Smooth muscle cell (in vitro differentiated cells): ENCODE measurements at regions not wholly inside any gene's neighbourhood (a gene's known extent, or its start where the extent isn't known, plus 50 kb on each side); places are given as distances from the start of the nearest gene placed in this dataset.

Source experiments
- DNase-seq: peaks from one replicate; lab custom pipeline; 2025; ENCODE audit not compliant: unreplicated experiment; lab: John Stamatoyannopoulos, UW
- H2AFZ ChIP-seq: fragments of 200-600 bp; sonication (generic); 2 replicates; pipeline ENCODE4 v1.6.0; 2016; ENCODE audit warnings: antibody characterized with exemption, low read depth, mild to moderate bottlenecking
- H3F3A ChIP-seq: fragments of 200-600 bp; sonication (generic); 2 replicates; pipeline ENCODE4 v1.6.0; 2017; ENCODE audit warnings: antibody characterized with exemption, low read depth
- H3K27ac ChIP-seq: fragments of 200-600 bp; sonication (generic); 2 replicates; pipeline ENCODE4 v1.5.1; 2016; ENCODE audit warnings: low read depth, mild to moderate bottlenecking
- H3K27me3 ChIP-seq: fragments of 200-600 bp; sonication (generic); 2 replicates; pipeline ENCODE4 v1.6.1; 2016; ENCODE audit warnings: low read depth, mild to moderate bottlenecking
- H3K36me3 ChIP-seq: fragments of 200-600 bp; sonication (generic); 2 replicates; pipeline ENCODE4 v1.5.1; 2016; ENCODE audit warnings: low read depth
- H3K4me1 ChIP-seq: fragments of 200-600 bp; sonication (generic); 2 replicates; pipeline ENCODE4 v1.5.1; 2016; ENCODE audit warnings: low read depth
- H3K4me2 ChIP-seq: fragments of 200-600 bp; sonication (generic); 2 replicates; pipeline ENCODE4 v1.6.0; 2016; ENCODE audit warnings: mild to moderate bottlenecking
- H3K4me3 ChIP-seq: fragments of 200-600 bp; sonication (generic); 2 replicates; pipeline ENCODE4 v1.5.1; 2016; ENCODE audit warnings: mild to moderate bottlenecking
- H3K79me2 ChIP-seq: fragments of 200-600 bp; sonication (generic); 2 replicates; pipeline ENCODE4 v1.6.0; 2016; ENCODE audit warnings: low read depth, mild to moderate bottlenecking
- H3K9ac ChIP-seq: fragments of 200-600 bp; sonication (generic); 2 replicates; pipeline ENCODE4 v1.6.0; 2016; ENCODE audit warnings: low read depth
- H3K9me3 ChIP-seq: fragments of 200-600 bp; sonication (generic); replicated peaks from 2 replicates; pipeline ENCODE4 v1.5.1; 2016; ENCODE audit warnings: low read depth
- H4K20me1 ChIP-seq: fragments of 200-600 bp; sonication (generic); 2 replicates; pipeline ENCODE4 v1.6.0; 2016; ENCODE audit warnings: low read depth
- CTCF ChIP-seq: fragments of 200-600 bp; sonication (generic); IDR thresholded peaks from 2 replicates; pipeline ENCODE4 v1.5.1; 2017; ENCODE audit warnings: borderline replicate concordance, mild to moderate bottlenecking, antibody characterized with exemption; ENCODE audit not compliant: insufficient read depth, poor library complexity, severe bottlenecking
- WGBS: methylation state at CpG from one replicate; pipeline ENCODE4 v1.1.7; 2016; ENCODE audit warnings: low lambda C conversion rate; 5-methylcytosine and 5-hydroxymethylcytosine counted together

GRCh38 chr12:41731061-41731460, 413.6 kb downstream of the GXYLT1 start:
- H3F3A ChIP-seq: no peaks in the 10 kb centered on the region
- H3K9ac ChIP-seq: no peak overlapping the region
- TF ChIP-seq CTCF: no peak
- H3K27me3 ChIP-seq: no peaks in the 10 kb centered on the region
- no peaks in the 10 kb centered on the region for H3K36me3 ChIP-seq
- no peaks in the 10 kb centered on the region for H3K9me3 ChIP-seq
- WGBS: 87% methylated on average over 2 of the region's 2 CpGs
- no peak overlapping the region for H3K4me2 ChIP-seq
- no peaks in the 10 kb centered on the region for H4K20me1 ChIP-seq
- no peak overlapping the region for H3K27ac ChIP-seq
- H3K79me2 ChIP-seq: no peaks in the 10 kb centered on the region
- no peak for DNase-seq
- no peak overlapping the region for H3K4me3 ChIP-seq
- peaks cover 10% of the 10 kb centered on the region for H3K4me1 ChIP-seq
- H2AFZ ChIP-seq: peak overlapping the region; percentile 8

GRCh38 chr12:41724216-41724615, 420.5 kb downstream of the GXYLT1 start:
- 82% methylated on average over 2 of the region's 2 CpGs for WGBS
- Histone ChIP-seq H2AFZ (no peak overlapping the region), H3F3A (no peaks in the 10 kb centered on the region), H3K9ac (no peak overlapping the region), H3K4me2 (no peak overlapping the region), H3K36me3 (no peaks in the 10 kb centered on the region), H3K27me3 (no peaks in the 10 kb centered on the region), H3K4me1 (peaks cover 4% of the 10 kb centered on the region), H3K79me2 (no peaks in the 10 kb centered on the region), H3K9me3 (no peaks in the 10 kb centered on the region), H3K27ac (no peak overlapping the region), H3K4me3 (no peak overlapping the region), H4K20me1 (no peaks in the 10 kb centered on the region)
- no peak for TF ChIP-seq CTCF
- no peak for DNase-seq

- Histone ChIP-seq H3K4me3 (no peak overlapping the region), H3K9me3 (no peaks in the 10 kb centered on the region), H3K27me3 (no peaks in the 10 kb centered on the region), H4K20me1 (no peaks in the 10 kb centered on the region), H3K79me2 (no peaks in the 10 kb centered on the region), H3K4me2 (no peak overlapping the region), H3K27ac (no peak overlapping the region), H2AFZ (no peak overlapping the region), H3K9ac (no peak overlapping the region), H3K36me3 (no peaks in the 10 kb centered on the region), H3F3A (no peaks in the 10 kb centered on the region), H3K4me1 (no peaks in the 10 kb centered on the region)
- no peak for TF ChIP-seq CTCF
- no peak for DNase-seq
- WGBS: 88% methylated on average over 3 of the region's 3 CpGs
Observed at GRCh38 chr12:41719214-41719613, 425.5 kb downstream of the GXYLT1 start.

DNA sequence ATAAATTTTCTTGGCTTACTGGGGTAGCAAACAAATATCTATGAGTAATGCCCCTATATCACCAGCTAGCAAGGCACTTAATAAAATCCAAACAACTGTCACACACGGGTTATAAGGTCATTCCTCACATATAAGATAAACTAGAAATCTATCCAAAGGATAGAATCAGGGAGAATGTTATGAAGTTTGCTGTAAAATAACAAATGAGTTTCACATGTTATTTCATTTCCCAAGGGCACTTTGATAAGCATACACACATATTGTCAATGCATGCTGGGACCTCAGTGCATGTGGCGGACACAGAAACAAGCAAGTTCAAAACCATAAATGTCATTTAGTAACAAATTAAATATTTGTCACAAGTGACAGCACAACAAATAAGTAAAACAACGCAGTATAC, 429.4 kb downstream of the GXYLT1 start:
- Histone ChIP-seq H3F3A (no peaks in the 10 kb centered on the region), H3K27me3 (no peaks in the 10 kb centered on the region), H3K27ac (no peak overlapping the region), H3K36me3 (no peaks in the 10 kb centered on the region), H3K4me1 (no peaks in the 10 kb centered on the region), H3K9me3 (no peaks in the 10 kb centered on the region), H3K4me2 (no peak overlapping the region), H3K9ac (no peak overlapping the region), H4K20me1 (no peaks in the 10 kb centered on the region), H2AFZ (no peak overlapping the region), H3K79me2 (no peaks in the 10 kb centered on the region), H3K4me3 (no peak overlapping the region)
- TF ChIP-seq CTCF: no peak
- no peak for DNase-seq
- 85% methylated on average over 3 of the region's 3 CpGs for WGBS
